ENCODE measurements at regions not wholly inside any gene's neighbourhood (a gene's known extent, or its start where the extent isn't known, plus 50 kb on each side); places are given as distances from the start of the nearest gene placed in this dataset.

GRCh38 chr11:97574976-97575665, 1185.3 kb downstream of the JRKL start:
- TF ChIP-seq CTCF (IDR thresholded peaks at IDR 0.05): no peak
- H3K4me3 Mint-ChIP-seq: no peak overlapping the region
- no peaks in the 10 kb centered on the region for H3K36me3 Mint-ChIP-seq (ENCODE audit: low read depth)
- H3K27me3 Mint-ChIP-seq (ENCODE audit: insufficient read depth): peaks cover 2% of the 10 kb centered on the region
- H3K9me3 Mint-ChIP-seq: peaks cover 4% of the 10 kb centered on the region; the same call in 1 of the 2 replicates
- H3K27ac Mint-ChIP-seq: no peak overlapping the region
- no peak for DNase-seq
- peaks cover 8% of the 10 kb centered on the region; the same call in 1 of the 2 replicates for H3K4me1 Mint-ChIP-seq (ENCODE audit: low read depth)

- no peak for TF ChIP-seq CTCF (IDR thresholded peaks at IDR 0.05)
- Mint-ChIP-seq H3K27ac (no peak overlapping the region), H3K36me3 (ENCODE audit: low read depth) (no peaks in the 10 kb centered on the region), H3K27me3 (ENCODE audit: insufficient read depth) (no peaks in the 10 kb centered on the region), H3K4me3 (no peak overlapping the region), H3K4me1 (ENCODE audit: low read depth) (peaks cover 54% of the 10 kb centered on the region; the same call in 1 of the 2 replicates), H3K9me3 (no peaks in the 10 kb centered on the region)
- DNase-seq: no peak
Measured at GRCh38 chr11:97607291-97608000, 1217.6 kb downstream of the JRKL start.

- H3K27me3 Mint-ChIP-seq (ENCODE audit: insufficient read depth): no peaks in the 10 kb centered on the region
- H3K27ac Mint-ChIP-seq: no peak overlapping the region
- peaks cover 56% of the 10 kb centered on the region for H3K4me1 Mint-ChIP-seq (ENCODE audit: low read depth)
- H3K4me3 Mint-ChIP-seq: no peak overlapping the region
- H3K9me3 Mint-ChIP-seq: no peaks in the 10 kb centered on the region
- TF ChIP-seq CTCF (IDR thresholded peaks at IDR 0.05): peak; percentile 72
- no peaks in the 10 kb centered on the region for H3K36me3 Mint-ChIP-seq (ENCODE audit: low read depth)
- peak; percentile 14 for DNase-seq
Measured at GRCh38 chr11:97610000-97610399, 1220.2 kb downstream of the JRKL start.

GRCh38 chr11:97610854-97611253, 1221.0 kb downstream of the JRKL start:
- Mint-ChIP-seq H3K9me3 (no peaks in the 10 kb centered on the region), H3K27ac (no peak overlapping the region), H3K27me3 (ENCODE audit: insufficient read depth) (no peaks in the 10 kb centered on the region), H3K4me3 (peak overlapping the region; percentile 19; the same call in 1 of the 2 replicates), H3K4me1 (ENCODE audit: low read depth) (peaks cover 58% of the 10 kb centered on the region), H3K36me3 (ENCODE audit: low read depth) (no peaks in the 10 kb centered on the region)
- no peak for DNase-seq
- peak; percentile 50 for TF ChIP-seq CTCF (IDR thresholded peaks at IDR 0.05)

GRCh38 chr11:97611345-97611744, 1221.5 kb downstream of the JRKL start:
- H3K27ac Mint-ChIP-seq: no peak overlapping the region

More at GRCh38 chr11:97611345-97611744, 1221.5 kb downstream of the JRKL start:
- Mint-ChIP-seq H3K36me3 (ENCODE audit: low read depth) (no peaks in the 10 kb centered on the region), H3K4me3 (peak overlapping the region; percentile 19; the same call in 1 of the 2 replicates), H3K27me3 (ENCODE audit: insufficient read depth) (no peaks in the 10 kb centered on the region), H3K9me3 (no peaks in the 10 kb centered on the region), H3K4me1 (ENCODE audit: low read depth) (peaks cover 58% of the 10 kb centered on the region)
- DNase-seq: no peak
- no peak for TF ChIP-seq CTCF (IDR thresholded peaks at IDR 0.05)
